Omental fat pad (tissue), 3 donors: ENCODE measurements at regions not wholly inside any gene's neighbourhood (a gene's known extent, or its start where the extent isn't known, plus 50 kb on each side); places are given as distances from the start of the nearest gene placed in this dataset.

Experiments used
- ATAC-seq: fragments of 150-250 bp; one replicate; pipeline ENCODE4 v1.9.1; 2016; ENCODE audit warnings: mild to moderate bottlenecking, moderate library complexity; ENCODE audit not compliant: low FRiP score
- DNase-seq: peaks from one replicate; pipeline ENCODE4 v3.0.0-alpha.2; 2019; ENCODE audit warnings: low spot score
- CTCF ChIP-seq, 3 donors: fragments of 450-650 bp; IDR thresholded peaks; one replicate each; pipeline ENCODE4 v1.5.1; 2016 to 2017; ENCODE audit warnings: antibody characterized with exemption in 3 of 3, mild to moderate bottlenecking in 3 of 3, moderate library complexity in 2 of 3

GRCh38 chr6:74287441-74287840, 591.4 kb downstream of the CD109 start:
- ATAC-seq (no peak), DNase-seq (no peak)
- TF ChIP-seq CTCF (IDR thresholded peaks at IDR 0.05), result no peak

GRCh38 chr6:74284284-74284683, 588.3 kb downstream of the CD109 start:
- DNase-seq (no peak), ATAC-seq (no peak)
- no peak for TF ChIP-seq CTCF (IDR thresholded peaks at IDR 0.05)

- no peak for TF ChIP-seq CTCF (IDR thresholded peaks at IDR 0.05)
- DNase-seq (no peak), ATAC-seq (no peak)
These were observed 587.5 kb downstream of the CD109 start for GRCh38 chr6:74283532-74283931.

- TF ChIP-seq CTCF (IDR thresholded peaks at IDR 0.05), result no peak
- DNase-seq, result no peak
- no peak for ATAC-seq
These were observed 586.2 kb downstream of the CD109 start for GRCh38 chr6:74282143-74282689.

GRCh38 chr6:74280130-74280692, 584.2 kb downstream of the CD109 start:
- ATAC-seq, result no peak
- no peak for DNase-seq
- no peak for TF ChIP-seq CTCF (IDR thresholded peaks at IDR 0.05)

GRCh38 chr6:74277777-74278186, 581.8 kb downstream of the CD109 start:
- no peak for ATAC-seq
- DNase-seq, result no peak
- TF ChIP-seq CTCF (IDR thresholded peaks at IDR 0.05), result no peak

GRCh38 chr6:74273541-74273940, 577.5 kb downstream of the CD109 start:
- no peak for TF ChIP-seq CTCF (IDR thresholded peaks at IDR 0.05)
- ATAC-seq (no peak), DNase-seq (no peak)
